GM18520 (cell line): ENCODE measurements at regions not wholly inside any gene's neighbourhood (a gene's known extent, or its start where the extent isn't known, plus 50 kb on each side); places are given as distances from the start of the nearest gene placed in this dataset.

Experiments
- ATAC-seq: cut with Tn5 transposase; IDR thresholded peaks from one replicate; pipeline ENCODE4 v1.9.1; 2021; ENCODE audit not compliant: unreplicated experiment

DNA sequence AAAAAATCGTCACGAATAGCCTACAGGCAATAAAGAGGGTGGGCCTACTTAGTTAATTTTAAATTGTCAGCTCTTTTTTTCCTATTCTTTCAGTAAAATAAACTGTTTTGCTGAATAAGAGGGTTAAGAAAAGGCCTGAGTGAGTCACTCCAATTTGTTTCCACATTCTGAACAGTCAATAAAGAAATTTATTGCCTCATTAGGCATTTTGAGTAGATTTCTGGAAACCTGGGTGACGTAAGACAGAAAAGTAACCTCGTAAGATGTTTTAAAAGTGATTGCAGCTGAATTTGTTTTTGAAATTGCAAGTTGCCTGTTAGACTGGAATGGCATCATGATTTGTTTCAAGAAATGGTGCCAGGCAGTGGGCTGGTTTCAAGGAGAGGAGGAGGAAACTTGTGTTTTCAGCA, 439.3 kb downstream of the USP25 start:
- ATAC-seq: no peak

DNA sequence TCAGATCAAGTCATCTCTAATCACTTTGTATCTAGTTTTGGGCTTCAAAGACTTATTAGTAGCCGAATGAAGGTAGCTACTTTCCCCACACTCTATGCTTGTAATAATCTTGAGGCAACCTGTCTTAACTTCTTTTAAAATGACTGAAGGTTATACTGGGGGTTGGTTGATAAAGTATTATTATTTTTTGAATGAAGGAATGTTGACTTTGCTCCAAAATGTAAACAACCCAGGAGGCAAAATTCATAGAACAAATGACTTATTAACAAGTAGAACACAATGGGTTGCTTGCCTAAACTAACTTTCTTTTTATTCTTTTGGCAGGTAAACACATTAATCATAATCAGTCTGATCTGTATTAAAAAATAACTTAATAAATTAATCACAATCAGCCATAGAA, 440.0 kb downstream of the USP25 start:
- no peak for ATAC-seq

DNA sequence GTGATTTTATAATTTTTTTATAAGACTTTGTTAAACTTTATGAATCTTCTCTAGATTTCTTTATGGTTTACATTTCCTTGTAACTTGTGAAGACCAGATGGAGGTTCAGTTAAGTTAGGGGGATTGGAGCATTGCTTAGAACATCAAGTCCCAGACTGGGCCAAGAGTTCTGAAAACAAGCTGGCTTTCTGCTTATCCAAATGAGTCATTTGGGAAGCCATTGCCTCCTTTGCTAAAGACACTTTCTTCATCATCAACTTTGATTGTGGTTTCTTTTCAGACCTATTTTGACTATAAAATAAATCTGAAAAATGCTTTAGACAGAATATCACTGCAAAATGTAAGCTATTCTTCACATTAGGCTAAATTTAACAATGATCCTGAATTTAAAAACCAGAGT, 446.8 kb downstream of the USP25 start:
- no peak for ATAC-seq

DNA sequence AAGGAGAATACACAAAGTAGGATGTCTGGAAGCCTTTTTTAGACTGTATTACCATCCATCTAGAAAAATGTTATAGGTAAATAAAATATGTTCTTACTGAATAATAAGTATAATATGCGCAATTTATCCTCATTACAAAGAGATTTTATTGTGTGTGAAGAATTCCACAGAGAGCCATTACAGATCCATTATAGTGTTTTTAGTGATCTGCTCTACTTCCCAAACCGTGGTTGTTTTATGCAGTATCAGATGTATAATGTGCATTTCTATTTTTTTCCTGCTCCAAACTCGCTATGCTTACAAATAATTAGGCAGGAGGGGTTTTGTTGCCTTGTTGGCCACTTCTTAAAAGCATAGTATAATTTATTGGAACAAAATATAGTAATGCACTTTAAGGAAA, 447.8 kb downstream of the USP25 start:
- ATAC-seq: no peak

DNA sequence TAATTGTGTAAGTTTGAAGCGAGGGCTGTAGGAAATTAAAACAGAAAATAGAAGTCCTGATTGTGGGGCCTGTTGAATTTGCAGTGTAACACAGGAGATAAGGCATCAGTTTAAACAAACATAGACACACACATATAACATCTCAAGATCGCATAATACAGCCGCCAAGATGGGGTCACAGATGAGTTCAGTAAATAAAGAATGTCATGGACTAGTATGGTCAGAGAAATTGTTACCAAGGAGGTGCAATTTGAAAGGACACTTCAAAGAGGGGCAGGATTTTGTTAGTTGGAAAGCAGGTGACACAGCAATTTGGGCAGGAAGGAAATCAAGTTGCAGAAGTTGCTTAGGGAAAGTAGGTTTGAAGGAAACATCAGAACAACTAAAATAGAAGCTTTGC, 450.0 kb downstream of the USP25 start:
- ATAC-seq: no peak

DNA sequence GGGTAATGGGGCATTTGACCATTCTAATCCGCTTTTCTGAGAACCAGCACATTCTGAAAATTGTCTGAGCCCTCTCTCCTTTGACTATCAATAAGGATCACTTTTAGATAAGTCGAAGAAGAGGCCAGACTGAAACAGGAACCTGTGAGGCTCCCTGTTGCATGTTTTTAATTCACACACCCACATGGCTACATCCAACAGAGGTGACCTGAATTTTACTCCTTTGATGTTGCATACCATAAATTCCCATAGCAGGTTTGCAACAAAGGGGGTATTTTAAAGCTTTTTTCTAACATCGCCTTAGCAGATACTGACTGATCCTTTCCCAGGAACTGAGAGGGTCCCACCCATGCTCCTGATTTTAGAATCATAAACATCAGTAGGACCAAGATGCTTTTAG, 450.8 kb downstream of the USP25 start:
- ATAC-seq: no peak

DNA sequence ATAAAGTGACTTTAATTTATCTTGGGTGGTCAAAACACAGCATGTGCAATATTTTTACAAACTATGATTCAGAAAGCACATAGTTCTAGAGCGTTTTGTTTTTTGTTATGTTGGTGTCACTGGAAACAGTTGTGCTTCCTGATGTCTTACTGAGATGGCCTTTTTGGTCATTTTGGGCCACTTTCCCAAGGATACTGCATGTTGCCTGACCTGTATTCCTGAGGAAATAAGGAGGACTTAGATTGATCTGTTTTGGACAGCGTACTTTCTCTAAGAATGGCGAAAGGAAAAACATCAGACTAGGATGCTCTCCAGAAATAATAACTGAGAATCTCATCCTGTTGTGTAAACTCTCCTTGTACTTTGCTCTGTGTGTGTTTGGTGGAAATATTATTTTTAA, 451.2 kb downstream of the USP25 start:
- no peak for ATAC-seq

DNA sequence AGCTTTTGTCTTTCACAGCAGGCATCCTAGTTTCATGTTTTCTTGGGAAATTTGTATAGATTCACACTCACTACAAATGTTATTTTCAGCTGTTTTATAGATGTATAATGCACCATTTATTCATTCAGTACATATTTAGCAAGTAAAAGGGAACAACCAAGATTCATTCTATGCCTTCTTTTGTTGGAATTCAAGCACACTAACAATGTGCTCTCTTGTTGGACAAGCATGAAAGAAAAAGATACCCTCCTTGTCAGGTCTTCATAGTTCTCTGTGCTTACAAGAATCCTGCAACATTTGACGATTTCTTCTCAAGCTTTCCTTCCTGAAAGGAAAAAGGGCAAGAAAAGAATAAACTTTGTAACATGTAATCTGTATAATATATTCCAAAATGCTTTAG, 456.0 kb downstream of the USP25 start:
- ATAC-seq: no peak

DNA sequence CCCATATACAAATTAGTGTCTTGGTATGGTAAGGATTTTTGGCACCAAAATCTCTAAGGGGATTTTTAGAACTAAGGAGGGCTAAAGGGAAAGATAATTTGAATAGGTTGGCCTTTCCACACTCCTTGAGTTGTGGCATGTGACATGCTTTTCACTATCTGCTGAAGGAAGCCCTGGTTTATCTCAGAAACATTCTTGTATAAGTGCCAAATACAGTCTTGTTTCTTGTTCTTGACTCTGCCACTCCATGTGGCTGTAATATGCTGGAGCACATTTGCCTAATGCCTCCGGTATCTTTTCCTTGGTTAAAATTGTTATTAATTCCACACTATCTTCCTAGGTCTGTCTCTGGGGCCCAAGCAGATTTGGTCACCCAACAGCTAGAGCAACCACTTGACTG, 457.0 kb downstream of the USP25 start:
- no peak for ATAC-seq

DNA sequence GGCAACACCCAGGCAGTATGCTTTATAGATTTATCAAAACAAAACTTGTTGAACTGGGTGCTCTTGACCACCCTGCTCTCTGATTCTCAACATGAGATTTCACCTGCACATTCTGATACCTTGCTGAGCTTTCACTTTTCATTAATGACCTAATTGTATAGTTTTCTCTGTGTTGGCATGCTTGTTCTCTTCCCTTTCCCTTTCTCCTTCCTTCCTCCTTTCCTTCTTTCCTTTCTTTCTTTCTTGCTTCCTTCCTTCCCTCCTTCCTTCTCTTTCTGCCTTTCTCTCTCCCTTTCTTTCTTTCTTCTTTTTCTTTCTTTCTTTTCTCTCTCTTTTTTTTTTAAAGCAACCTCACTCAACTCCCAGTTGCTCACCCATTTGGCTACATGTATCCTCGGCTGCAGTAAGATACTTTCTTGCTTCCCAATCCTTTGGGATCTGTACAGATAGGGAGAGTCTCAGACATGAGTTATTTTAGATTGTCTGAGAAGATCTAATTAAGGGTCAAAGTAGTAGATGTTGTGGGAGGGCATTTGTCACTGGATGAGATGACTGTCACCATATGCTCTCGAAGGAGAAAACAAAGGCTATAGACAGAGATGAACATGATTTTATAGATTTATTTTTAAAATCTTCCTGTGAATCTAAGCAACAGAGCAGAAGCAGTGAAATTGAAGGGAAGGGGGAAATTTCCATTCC, 458.0 kb downstream of the USP25 start:
- ATAC-seq: no peak

DNA sequence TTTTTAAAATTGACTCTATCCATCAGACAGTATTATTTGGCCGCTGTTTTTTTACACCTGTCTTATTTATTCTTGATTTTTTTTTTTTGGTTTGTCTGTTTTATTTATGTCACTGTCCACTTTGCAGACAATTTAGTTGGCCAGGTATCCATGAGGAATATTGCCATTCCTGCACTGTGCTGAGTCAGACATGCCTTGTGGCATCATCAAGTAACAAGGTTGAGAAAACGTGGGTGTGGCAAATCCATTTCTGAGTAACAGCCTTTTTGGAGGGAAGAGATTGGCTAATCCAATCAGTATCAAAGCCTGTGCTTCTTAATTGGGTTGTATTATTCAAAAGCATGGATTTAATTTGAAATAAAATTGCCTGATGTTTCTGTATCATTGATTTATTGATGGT, 463.1 kb downstream of the USP25 start:
- ATAC-seq: no peak

DNA sequence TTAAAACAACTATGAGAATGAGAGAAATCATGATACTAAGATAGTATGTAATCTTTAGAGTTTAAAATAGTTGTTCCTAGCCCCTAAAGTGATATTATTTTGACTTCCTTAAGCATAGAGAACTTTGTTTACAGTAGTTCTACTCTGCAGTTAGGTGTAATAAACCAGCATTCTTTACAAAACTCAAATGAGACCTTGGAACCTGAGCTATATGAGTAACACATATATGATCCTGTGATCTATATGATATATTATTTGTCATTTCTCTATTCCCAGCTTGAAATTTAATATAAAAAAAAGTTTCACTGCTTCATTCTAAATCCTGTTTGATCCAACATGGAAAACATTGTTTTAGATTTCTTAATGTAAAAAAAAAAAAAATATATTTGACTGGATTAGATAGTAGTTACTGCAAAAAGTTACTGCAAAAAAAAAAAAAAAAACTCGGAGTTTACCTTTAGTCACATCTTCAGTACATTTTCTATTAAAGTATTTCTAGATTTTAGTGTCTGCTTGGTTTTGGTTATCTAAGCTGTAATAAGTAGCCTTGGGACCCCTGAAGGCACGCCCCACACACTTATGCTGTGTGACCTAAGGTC, 463.8 kb downstream of the USP25 start:
- no peak for ATAC-seq

DNA sequence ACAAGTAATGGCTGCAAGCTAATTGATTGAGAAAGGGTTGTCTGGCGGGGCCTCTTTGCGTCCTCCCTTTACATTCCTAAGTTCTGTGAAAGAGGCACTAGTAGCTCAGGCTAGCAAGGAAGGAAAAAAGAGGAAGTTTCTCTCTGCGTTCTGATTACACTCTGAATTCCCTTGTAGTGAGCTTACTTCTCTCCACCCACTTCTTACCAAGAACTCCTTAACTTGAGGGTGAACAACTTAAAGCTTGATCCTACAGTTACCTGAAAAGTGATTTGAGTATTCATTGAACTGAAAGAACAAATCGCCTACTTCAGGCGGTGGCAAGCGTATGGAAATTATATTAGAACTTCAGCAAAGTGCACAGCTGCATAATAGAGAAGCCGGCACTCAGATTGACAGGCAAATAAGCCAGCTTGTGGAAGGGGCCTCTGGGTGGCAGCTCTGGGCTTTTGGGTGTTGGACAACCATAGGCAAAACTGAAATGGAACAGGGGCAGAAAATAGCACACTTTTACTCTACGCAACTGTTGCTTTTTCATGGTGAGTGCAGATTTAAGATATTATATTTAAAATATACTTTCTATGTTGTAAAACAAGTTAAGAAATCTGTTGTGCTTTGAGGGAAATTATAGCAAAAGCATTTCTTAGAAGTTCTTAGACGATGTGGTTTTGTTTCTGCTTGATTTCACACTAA, 464.5 kb downstream of the USP25 start:
- ATAC-seq: no peak

DNA sequence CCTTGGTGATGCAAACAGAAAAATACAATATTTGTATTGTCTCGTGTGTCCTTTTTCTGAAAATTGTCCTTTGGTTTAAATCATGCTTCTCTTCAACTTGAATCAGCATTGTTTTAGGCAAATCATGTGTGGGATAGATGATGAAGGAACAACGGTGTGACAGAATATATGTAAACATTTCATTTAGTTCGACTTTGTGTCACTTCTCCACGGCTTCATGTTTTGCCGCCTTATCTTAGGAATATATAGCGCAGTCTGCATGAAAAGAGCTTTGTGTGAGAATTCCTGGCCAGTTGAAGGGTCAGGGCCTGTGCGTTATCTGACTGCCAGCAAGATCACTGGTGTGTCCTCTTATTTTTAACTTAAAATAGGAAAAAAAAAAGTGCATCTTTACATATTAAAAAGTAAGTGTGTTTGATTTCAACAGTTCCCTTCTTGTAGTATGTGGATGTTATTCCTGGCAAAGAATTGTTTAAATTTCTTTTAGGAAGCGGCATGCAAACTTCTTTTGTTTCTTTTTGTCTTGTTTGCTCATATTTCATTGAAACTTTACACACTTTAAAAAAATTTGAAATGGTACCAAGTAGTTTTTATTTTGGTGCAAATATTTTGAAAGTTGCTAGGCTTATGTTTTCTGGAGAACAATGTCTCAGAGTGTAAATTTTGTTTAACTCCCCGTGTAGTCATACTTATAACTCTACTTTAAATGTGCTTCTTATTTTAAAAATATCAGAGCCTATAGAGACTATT, 465.2 kb downstream of the USP25 start:
- no peak for ATAC-seq

DNA sequence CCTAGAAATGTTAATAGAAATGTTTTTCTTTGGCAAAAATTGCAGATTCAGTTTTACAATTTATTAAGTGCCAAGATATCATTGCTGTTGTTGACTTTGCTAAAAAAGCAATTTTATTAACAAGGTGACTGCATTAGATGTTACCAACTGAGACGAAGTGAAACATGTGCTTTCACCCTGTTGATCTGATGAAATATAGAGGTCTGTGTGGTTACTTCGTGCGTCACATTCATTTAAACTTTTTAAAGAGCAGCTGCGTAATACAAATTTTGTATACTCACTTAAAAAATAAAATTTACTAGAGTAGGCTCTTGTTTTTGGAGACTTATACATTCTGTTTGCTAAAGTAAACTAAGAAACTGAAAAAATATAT, 465.7 kb downstream of the USP25 start:
- no peak for ATAC-seq

DNA sequence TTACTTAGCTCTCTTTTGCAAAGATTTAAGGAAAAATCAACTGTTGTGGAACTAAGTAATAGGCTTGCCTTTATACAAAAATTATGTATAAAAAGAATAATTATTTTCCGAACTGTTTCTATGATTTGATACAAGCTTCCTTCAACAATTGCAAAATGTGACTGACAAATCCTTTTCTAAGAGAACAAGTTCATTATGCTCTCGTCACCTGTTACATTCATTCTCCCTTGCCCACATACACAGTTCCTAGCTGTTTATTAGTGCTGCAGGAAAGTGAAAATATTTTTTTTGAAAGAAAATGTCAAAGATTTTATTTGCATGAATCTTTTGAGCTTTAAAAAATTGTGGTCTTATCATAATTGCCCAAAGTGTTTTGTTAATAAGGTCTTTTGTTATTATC, 466.2 kb downstream of the USP25 start:
- ATAC-seq: no peak

DNA sequence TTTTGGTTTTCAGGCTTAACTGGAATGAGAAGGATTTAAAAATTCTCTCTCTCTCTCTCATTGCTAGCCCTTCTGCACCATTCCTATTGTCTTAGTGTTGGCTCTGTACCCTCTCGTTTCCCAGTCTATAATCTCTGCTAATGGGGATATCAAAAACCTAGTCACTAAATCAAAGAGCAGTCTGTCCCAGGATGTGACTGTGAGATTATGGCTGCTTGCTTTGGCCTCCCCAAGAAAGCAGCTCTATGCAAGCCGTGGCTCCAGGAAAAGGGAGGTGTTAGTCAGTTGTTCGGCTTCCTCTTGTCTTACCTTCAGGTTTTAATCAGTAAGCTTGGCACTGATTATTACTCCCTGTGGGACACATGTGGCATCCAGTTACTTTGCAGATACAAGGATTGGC, 468.8 kb downstream of the USP25 start:
- ATAC-seq: no peak

DNA sequence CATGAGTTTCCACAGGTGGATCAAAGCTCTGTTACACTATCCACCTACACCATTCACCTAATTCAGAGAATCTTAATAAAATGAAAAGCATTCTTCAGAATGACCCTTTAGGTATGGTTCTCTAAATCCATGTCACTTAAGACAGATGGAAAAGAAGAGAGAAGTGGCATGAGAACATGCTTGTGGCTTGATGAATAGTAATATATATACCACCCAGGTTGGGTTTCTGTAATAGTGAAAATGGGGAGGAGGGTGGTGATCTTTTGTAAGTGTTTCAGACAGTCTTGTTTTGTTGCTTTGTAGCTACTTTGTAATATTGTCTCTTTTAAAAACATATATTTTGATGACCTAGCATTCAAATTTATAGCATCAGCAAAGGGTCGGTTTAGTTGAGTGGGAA, 469.8 kb downstream of the USP25 start:
- ATAC-seq: no peak

DNA sequence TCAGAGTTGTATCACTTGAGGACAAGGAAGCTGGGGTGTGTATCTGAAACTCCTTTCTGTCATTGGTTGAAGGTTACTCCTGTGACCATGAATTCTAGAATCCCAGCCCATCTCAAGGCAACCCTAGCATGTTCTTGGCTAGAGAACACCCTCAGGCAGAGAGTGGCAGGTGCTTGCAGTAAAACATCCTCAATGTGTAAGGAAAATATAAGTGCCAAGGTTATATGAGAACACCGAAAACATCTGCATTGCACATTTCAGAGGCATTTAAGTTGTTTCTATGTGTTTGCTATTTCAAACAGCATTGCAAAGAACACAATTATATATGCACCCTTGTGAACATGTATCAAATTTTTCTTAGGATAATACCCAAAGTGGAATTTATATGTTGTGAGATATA, 471.9 kb downstream of the USP25 start:
- ATAC-seq: no peak

DNA sequence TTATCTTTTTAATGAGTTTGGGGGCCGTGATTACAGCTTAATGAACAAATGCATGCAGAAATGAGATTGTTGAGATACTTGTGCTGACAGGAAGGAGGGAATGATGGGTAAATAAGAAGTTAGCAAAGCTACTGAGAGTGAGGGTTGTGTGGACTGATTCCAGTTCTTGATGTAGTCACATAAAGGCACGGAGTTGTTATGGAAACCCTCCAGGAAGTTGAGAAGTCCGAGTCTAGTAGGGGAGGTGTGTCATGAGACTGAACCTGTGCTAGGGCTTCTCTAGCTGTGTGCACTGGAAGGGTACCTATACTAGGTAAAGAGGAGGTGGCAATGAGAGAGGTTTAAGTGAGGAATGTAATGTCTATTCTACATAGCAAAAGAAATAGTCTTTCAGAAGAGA, 475.7 kb downstream of the USP25 start:
- no peak for ATAC-seq

DNA sequence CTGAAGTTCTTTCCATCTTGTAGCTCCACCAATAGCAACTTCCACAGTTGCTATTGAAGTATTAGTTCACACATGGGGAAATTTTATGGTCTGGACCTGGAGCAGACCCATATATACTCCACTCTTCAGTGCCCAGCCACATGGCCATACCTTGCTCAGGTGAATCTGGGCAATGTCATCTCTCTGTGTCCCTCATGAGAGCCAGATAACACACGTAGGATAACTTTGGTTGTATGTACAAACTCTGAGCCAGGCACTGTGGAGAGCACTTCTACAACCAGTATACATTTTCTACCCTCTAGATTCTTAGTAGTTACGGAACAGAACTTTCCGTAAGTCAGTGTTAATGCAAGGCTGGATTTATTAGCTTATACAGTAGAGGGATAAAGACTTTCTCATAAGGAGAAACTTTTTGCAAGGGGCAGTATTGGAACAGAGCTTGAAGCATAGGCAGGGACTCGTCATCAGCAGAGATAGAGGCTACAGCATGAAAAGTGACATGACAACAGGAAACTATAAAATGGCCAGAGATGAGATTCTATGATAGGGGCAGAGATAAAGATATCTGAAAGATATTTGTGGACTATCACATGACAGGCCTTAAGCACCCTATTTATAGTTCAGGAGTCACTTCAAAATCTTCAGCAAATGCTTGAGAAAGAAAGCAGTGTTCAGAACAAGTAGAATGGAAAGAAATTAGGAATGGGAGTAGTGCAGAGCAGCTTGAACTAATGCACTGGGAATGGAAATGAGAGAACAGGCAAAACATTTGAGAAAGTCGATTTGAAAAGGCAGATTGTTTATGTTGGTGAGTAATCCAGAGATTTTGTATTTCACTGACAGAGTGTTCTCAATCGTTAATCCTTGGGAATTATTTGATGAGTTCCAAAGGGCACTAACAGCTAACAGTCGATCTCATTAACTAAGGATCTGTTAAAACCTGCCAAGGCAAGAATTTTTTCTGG, 481.8 kb downstream of the USP25 start:
- ATAC-seq: no peak
